Ammon's horn (tissue), 1 donor: ENCODE measurements at regions not wholly inside any gene's neighbourhood (a gene's known extent, or its start where the extent isn't known, plus 50 kb on each side); places are given as distances from the start of the nearest gene placed in this dataset.
A peak's percentile ranks its signal among the peaks of the same experiment; 100 is the strongest.
"Not testable (repeated sequence)": the region's sequence is repeated elsewhere in the genome, so short reads cannot be mapped to it uniquely, and the experiment has no call there.

ENCODE experiments used
- DNase-seq: peaks from one replicate; pipeline ENCODE4 v3.0.0-alpha.2; 2016; ENCODE audit warnings: low spot score

GRCh38 chr22:34319346-34319745 is 399.1 kb upstream of the LARGE1 start:
- DNase-seq, result no peak

GRCh38 chr22:34324763-34325162 is 404.5 kb upstream of the LARGE1 start:
- no peak for DNase-seq

- no peak for DNase-seq
Observed at GRCh38 chr22:34326901-34327300, 406.6 kb upstream of the LARGE1 start.

- no peak for DNase-seq
Observed at GRCh38 chr22:34330432-34330831, 410.2 kb upstream of the LARGE1 start.

- DNase-seq, result no peak
Observed at GRCh38 chr22:34333285-34333684, 413.0 kb upstream of the LARGE1 start.

GRCh38 chr22:34334893-34335292 is 414.6 kb upstream of the LARGE1 start:
- DNase-seq, result no peak

- DNase-seq, result no peak
Observed at GRCh38 chr22:34344702-34345101, 424.4 kb upstream of the LARGE1 start.

GRCh38 chr22:34354071-34354817 is 434.0 kb upstream of the LARGE1 start:
- peak; percentile 9 for DNase-seq

- no peak for DNase-seq
Observed at GRCh38 chr22:34356481-34356880, 436.2 kb upstream of the LARGE1 start.

- no peak for DNase-seq
Observed at GRCh38 chr22:34370711-34371110, 450.4 kb upstream of the LARGE1 start.

- no peak for DNase-seq
Observed at GRCh38 chr22:34379825-34380224, 459.5 kb upstream of the LARGE1 start.

GRCh38 chr22:34380532-34380931 is 460.3 kb upstream of the LARGE1 start:
- DNase-seq, result no peak

- DNase-seq, result no peak
Observed at GRCh38 chr22:34390400-34390799, 470.1 kb upstream of the LARGE1 start.

GRCh38 chr22:34395370-34395769 is 475.1 kb upstream of the LARGE1 start:
- DNase-seq, result no peak

GRCh38 chr22:34403667-34404066 is 483.4 kb upstream of the LARGE1 start:
- no peak for DNase-seq

GRCh38 chr22:34410111-34410510 is 489.8 kb upstream of the LARGE1 start:
- no peak for DNase-seq

- DNase-seq, result peak; percentile 35
Observed at GRCh38 chr22:34414467-34415440, 494.5 kb upstream of the LARGE1 start.

- no peak for DNase-seq
Observed at GRCh38 chr22:34416022-34416860, 496.0 kb upstream of the LARGE1 start.

GRCh38 chr22:34422948-34423347 is 502.7 kb upstream of the LARGE1 start:
- not testable (repeated sequence) for DNase-seq

GRCh38 chr22:34427436-34427835 is 507.2 kb upstream of the LARGE1 start:
- no peak for DNase-seq

GRCh38 chr22:34427841-34428240 is 507.6 kb upstream of the LARGE1 start:
- DNase-seq, result no peak

- no peak for DNase-seq
Observed at GRCh38 chr22:34429314-34429713, 509.0 kb upstream of the LARGE1 start.
